ENCODE measurements at regions not wholly inside any gene's neighbourhood (a gene's known extent, or its start where the extent isn't known, plus 50 kb on each side); places are given as distances from the start of the nearest gene placed in this dataset.

DNA sequence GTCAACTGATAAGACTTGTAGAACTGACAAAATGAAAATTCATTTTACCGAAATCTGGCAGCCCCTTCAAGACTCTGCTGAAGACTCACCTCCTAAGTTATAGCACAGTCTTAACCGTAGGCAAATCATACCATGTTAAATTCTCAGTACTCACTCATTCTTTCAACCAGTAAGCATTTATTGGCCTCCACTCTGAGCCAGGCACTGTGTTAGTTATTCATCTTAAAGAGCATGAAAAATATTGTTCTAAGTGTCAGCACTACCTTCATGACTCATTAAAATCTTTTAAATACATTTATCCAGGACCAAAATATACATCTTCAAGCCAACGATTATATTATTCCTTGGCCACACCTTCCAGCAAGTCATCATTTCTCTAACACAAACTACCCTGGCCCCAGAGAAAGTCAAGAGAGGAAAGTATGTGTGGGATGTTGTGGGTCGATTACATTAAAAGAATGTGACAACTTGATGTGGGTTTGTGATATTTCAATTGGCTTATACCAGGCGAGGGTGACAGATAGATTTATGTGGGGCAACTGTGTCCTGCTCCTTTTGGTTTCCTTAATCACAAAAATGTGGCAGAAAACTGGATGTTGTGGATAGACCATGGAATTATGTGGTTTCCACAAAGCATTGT lies 55.0 kb downstream of the TMEM30B start:
- Histone ChIP-seq H3K9me3 (replicated peaks in 1 of 3) (no peaks in the 10 kb centered on the region), H3K27ac (no peak overlapping the region), H3K4me3 (no peak overlapping the region), H3K27me3 (no peaks in the 10 kb centered on the region), H3K36me3 (replicated peaks in 1 of 2) (no peaks in the 10 kb centered on the region), H3K4me1 (replicated peaks in 1 of 2) (no peaks in the 10 kb centered on the region)
- no peak for DNase-seq
- TF ChIP-seq, protein P1, sequence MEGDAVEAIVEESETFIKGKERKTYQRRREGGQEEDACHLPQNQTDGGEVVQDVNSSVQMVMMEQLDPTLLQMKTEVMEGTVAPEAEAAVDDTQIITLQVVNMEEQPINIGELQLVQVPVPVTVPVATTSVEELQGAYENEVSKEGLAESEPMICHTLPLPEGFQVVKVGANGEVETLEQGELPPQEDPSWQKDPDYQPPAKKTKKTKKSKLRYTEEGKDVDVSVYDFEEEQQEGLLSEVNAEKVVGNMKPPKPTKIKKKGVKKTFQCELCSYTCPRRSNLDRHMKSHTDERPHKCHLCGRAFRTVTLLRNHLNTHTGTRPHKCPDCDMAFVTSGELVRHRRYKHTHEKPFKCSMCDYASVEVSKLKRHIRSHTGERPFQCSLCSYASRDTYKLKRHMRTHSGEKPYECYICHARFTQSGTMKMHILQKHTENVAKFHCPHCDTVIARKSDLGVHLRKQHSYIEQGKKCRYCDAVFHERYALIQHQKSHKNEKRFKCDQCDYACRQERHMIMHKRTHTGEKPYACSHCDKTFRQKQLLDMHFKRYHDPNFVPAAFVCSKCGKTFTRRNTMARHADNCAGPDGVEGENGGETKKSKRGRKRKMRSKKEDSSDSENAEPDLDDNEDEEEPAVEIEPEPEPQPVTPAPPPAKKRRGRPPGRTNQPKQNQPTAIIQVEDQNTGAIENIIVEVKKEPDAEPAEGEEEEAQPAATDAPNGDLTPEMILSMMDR (IDR thresholded peaks at IDR 0.05), result no peak
- TF ChIP-seq POLR2A (IDR thresholded peaks at IDR 0.05), result no peak
- WGBS, 4 donors, result 39 to 69% (median 57%) methylated on average over 5 of the region's 5 CpGs
- intact Hi-C loops (cut with DNase I), result no loop called here

DNA sequence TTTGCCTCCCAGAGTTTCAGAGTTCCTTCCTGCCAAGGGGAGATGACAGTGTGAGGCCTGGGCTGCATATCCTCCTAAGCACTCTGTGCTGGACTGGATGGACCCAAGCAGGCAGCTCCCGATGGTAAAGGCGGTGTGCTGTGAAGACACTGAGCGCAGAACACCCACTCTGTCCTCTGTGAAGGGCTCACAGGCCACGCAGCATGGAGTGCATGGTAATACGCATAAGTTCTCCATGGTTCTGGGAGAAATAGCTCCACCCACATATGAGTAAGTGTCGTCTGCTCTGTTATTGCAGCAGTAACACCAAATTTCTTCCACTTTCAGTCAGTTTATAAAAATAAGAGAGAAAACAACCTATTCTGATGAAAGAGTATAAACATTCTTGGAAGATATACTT lies 55.8 kb downstream of the TMEM30B start:
- Histone ChIP-seq H3K36me3 (replicated peaks in 1 of 2) (no peaks in the 10 kb centered on the region), H3K9me3 (replicated peaks in 1 of 3) (no peaks in the 10 kb centered on the region), H3K4me1 (replicated peaks in 1 of 2) (no peaks in the 10 kb centered on the region), H3K27me3 (no peaks in the 10 kb centered on the region), H3K27ac (no peak overlapping the region), H3K4me3 (no peak overlapping the region)
- intact Hi-C loops (cut with DNase I), result no loop called here
- 82 to 87% (median 84%) methylated on average over 6 of the region's 6 CpGs for WGBS, 4 donors
- DNase-seq, result no peak
- no peak for TF ChIP-seq POLR2A (IDR thresholded peaks at IDR 0.05)
- TF ChIP-seq, protein P1 (IDR thresholded peaks at IDR 0.05), result no peak

DNA sequence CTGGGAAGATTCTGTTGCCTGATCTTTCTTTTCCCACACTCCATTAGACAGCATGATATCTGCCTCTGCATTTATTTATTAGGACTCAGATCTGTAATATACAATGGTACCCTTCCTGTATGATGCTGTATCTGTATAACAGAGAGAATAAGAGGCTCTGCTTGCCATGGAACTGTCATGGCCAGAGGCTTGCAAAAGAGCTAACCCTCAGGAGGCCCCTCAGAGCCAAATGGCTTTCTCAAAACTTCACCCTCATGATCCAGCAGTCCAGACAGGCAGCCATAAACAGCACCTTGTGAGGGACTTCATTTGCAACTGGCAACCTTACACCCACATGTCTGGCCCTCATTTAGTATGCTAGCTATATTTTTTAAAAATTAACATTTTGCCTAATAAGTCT lies 57.6 kb downstream of the TMEM30B start:
- no peak for DNase-seq
- Histone ChIP-seq H3K4me1 (replicated peaks in 1 of 2) (no peaks in the 10 kb centered on the region), H3K36me3 (replicated peaks in 1 of 2) (no peaks in the 10 kb centered on the region), H3K4me3 (no peak overlapping the region), H3K9me3 (replicated peaks in 1 of 3) (no peaks in the 10 kb centered on the region), H3K27ac (no peak overlapping the region), H3K27me3 (peaks cover 7% of the 10 kb centered on the region)
- TF ChIP-seq POLR2A (IDR thresholded peaks at IDR 0.05), result no peak
- TF ChIP-seq, protein P1 (IDR thresholded peaks at IDR 0.05), result no peak
- intact Hi-C loops (cut with DNase I), result no loop called here

DNA sequence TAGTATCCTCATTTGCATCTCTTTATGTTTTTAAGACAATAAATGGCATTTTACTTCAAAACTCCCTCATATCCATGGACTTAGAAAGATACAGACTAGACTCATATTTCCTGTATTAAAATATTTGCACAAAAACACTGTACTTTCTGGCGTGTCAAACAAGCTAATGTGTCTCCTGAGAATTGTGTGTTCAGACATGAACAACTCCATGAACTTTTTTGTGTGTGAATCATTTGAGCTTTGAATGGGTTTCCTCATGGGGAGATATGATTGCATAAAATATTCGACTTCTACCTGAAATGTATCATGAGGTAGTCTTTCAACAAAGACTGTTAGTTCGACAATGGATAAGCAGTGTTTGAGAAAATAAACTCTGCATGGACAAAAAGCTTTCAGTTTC lies 58.8 kb downstream of the TMEM30B start:
- no peaks in the 10 kb centered on the region for H3K36me3 ChIP-seq (replicated peaks in 1 of 2)
- WGBS, 4 donors, result 59 to 69% (median 64%) methylated on average over 3 of the region's 3 CpGs
- H3K9me3 ChIP-seq (replicated peaks in 1 of 3), result no peaks in the 10 kb centered on the region
- H3K4me3 ChIP-seq, result no peak overlapping the region
- TF ChIP-seq POLR2A (IDR thresholded peaks at IDR 0.05), result no peak
- TF ChIP-seq, protein P1 (IDR thresholded peaks at IDR 0.05), result no peak
- H3K4me1 ChIP-seq (replicated peaks in 1 of 2), result no peaks in the 10 kb centered on the region
- DNase-seq, result no peak
- intact Hi-C loops (cut with DNase I), result no loop called here
- H3K27ac ChIP-seq, result no peak overlapping the region
- H3K27me3 ChIP-seq, result peaks cover 7% of the 10 kb centered on the region
